ENCODE measurements at regions not wholly inside any gene's neighbourhood (a gene's known extent, or its start where the extent isn't known, plus 50 kb on each side); places are given as distances from the start of the nearest gene placed in this dataset.

GRCh38 chr6:97347111-97347510 lies 64.1 kb upstream of the MMS22L start:
- in situ Hi-C loops (cut with MboI; ENCODE audit: low sequenced_read_pairs) = no loop called here

GRCh38 chr6:97361286-97361685 lies 78.3 kb upstream of the MMS22L start:
- in situ Hi-C loops (cut with MboI; ENCODE audit: low sequenced_read_pairs) = no loop called here

- in situ Hi-C loops (cut with MboI; ENCODE audit: low sequenced_read_pairs) = no loop called here
Observed at GRCh38 chr6:97364327-97364726, 81.3 kb upstream of the MMS22L start.

- in situ Hi-C loops (cut with MboI; ENCODE audit: low sequenced_read_pairs) = loop anchor here (25.0 kb wide), 1 partner anchor 195 kb away; no protein-coding TSS in a partner anchor
Observed at GRCh38 chr6:97382071-97382470, 99.1 kb upstream of the MMS22L start.

GRCh38 chr6:97392735-97393134 lies 109.7 kb upstream of the MMS22L start:
- in situ Hi-C loops (cut with MboI; ENCODE audit: low sequenced_read_pairs) = loop anchor here (25.0 kb wide), 1 partner anchor 205 kb away; no protein-coding TSS in a partner anchor

GRCh38 chr6:97394160-97394748 lies 111.2 kb upstream of the MMS22L start:
- in situ Hi-C loops (cut with MboI; ENCODE audit: low sequenced_read_pairs) = loop anchor here (25.0 kb wide), 1 partner anchor 207 kb away; no protein-coding TSS in a partner anchor

GRCh38 chr6:97396880-97397279 lies 113.9 kb upstream of the MMS22L start:
- in situ Hi-C loops (cut with MboI; ENCODE audit: low sequenced_read_pairs) = loop anchor here (25.0 kb wide), 1 partner anchor 210 kb away; no protein-coding TSS in a partner anchor

- in situ Hi-C loops (cut with MboI; ENCODE audit: low sequenced_read_pairs) = loop anchor here (25.0 kb wide), 1 partner anchor 212 kb away; no protein-coding TSS in a partner anchor
Observed at GRCh38 chr6:97399208-97399607, 116.2 kb upstream of the MMS22L start.

GRCh38 chr6:97401533-97401932 lies 118.5 kb upstream of the MMS22L start:
- in situ Hi-C loops (cut with MboI; ENCODE audit: low sequenced_read_pairs) = no loop called here

- in situ Hi-C loops (cut with MboI; ENCODE audit: low sequenced_read_pairs) = no loop called here
Observed at GRCh38 chr6:97405818-97406409, 122.9 kb upstream of the MMS22L start.

- in situ Hi-C loops (cut with MboI; ENCODE audit: low sequenced_read_pairs) = no loop called here
Observed at GRCh38 chr6:97406633-97407032, 123.6 kb upstream of the MMS22L start.

- in situ Hi-C loops (cut with MboI; ENCODE audit: low sequenced_read_pairs) = no loop called here
Observed at GRCh38 chr6:97411610-97412009, 128.6 kb upstream of the MMS22L start.

- in situ Hi-C loops (cut with MboI; ENCODE audit: low sequenced_read_pairs) = no loop called here
Observed at GRCh38 chr6:97412511-97412910, 129.5 kb upstream of the MMS22L start.

- in situ Hi-C loops (cut with MboI; ENCODE audit: low sequenced_read_pairs) = no loop called here
Observed at GRCh38 chr6:97422171-97422570, 139.2 kb upstream of the MMS22L start.

- in situ Hi-C loops (cut with MboI; ENCODE audit: low sequenced_read_pairs) = no loop called here
Observed at GRCh38 chr6:97423190-97423589, 140.2 kb upstream of the MMS22L start.

- in situ Hi-C loops (cut with MboI; ENCODE audit: low sequenced_read_pairs) = no loop called here
Observed at GRCh38 chr6:97427648-97428047, 144.6 kb upstream of the MMS22L start.

- in situ Hi-C loops (cut with MboI; ENCODE audit: low sequenced_read_pairs) = no loop called here
Observed at GRCh38 chr6:97437087-97437486, 154.1 kb upstream of the MMS22L start.

GRCh38 chr6:97438011-97438671 lies 155.1 kb upstream of the MMS22L start:
- in situ Hi-C loops (cut with MboI; ENCODE audit: low sequenced_read_pairs) = no loop called here

- in situ Hi-C loops (cut with MboI; ENCODE audit: low sequenced_read_pairs) = no loop called here
Observed at GRCh38 chr6:97440590-97441176, 157.7 kb upstream of the MMS22L start.

- in situ Hi-C loops (cut with MboI; ENCODE audit: low sequenced_read_pairs) = no loop called here
Observed at GRCh38 chr6:97443408-97444080, 160.5 kb upstream of the MMS22L start.

GRCh38 chr6:97445407-97445806 lies 162.4 kb upstream of the MMS22L start:
- in situ Hi-C loops (cut with MboI; ENCODE audit: low sequenced_read_pairs) = no loop called here
